Aorta (tissue), 5 donors: ENCODE measurements at regions not wholly inside any gene's neighbourhood (a gene's known extent, or its start where the extent isn't known, plus 50 kb on each side); places are given as distances from the start of the nearest gene placed in this dataset.

Experiments used
- ATAC-seq: fragments of 200-7000 bp; cut with Tn5 transposase; one replicate; pipeline ENCODE4 v1.9.1; 2022; ENCODE audit warnings: moderate library complexity; ENCODE audit not compliant: low FRiP score
- DNase-seq, 2 donors: peaks; one replicate each; pipeline ENCODE4 v3.0.0-alpha.2; 2020
- H3K27ac ChIP-seq, 2 donors: one replicate each; pipeline ENCODE4 v1.5.1; 2013; ENCODE audit warnings: low read length in 2 of 2, mild to moderate bottlenecking in 2 of 2, moderate library complexity in 2 of 2, control low read depth in 1 of 2, inconsistent platforms in 1 of 2, low read depth in 1 of 2
- H3K27me3 ChIP-seq, 2 donors: one replicate each; pipeline ENCODE4 v1.6.1; 2013; ENCODE audit warnings: control low read depth in 1 of 2, low read length in 1 of 2, mild to moderate bottlenecking in 1 of 2, moderate library complexity in 1 of 2; ENCODE audit not compliant: insufficient read depth in 2 of 2, control insufficient read depth in 1 of 2
- H3K36me3 ChIP-seq, 2 donors: one replicate each; pipeline ENCODE4 v1.6.1; 2013; ENCODE audit warnings: control low read depth in 1 of 2, low read length in 1 of 2, mild to moderate bottlenecking in 1 of 2; ENCODE audit not compliant: insufficient read depth in 2 of 2, control insufficient read depth in 1 of 2
- H3K4me1 ChIP-seq, 2 donors: one replicate each; pipeline ENCODE4 v1.6.1; 2013; ENCODE audit warnings: low read length in 2 of 2, control low read depth in 1 of 2, mild to moderate bottlenecking in 1 of 2, moderate library complexity in 1 of 2; ENCODE audit not compliant: insufficient read depth in 2 of 2, control insufficient read depth in 1 of 2
- H3K4me3 ChIP-seq, 2 donors: one replicate each; pipeline ENCODE4 v1.5.1; 2013; ENCODE audit warnings: low read length in 2 of 2, control low read depth in 1 of 2, mild to moderate bottlenecking in 1 of 2
- H3K9me3 ChIP-seq: one replicate; pipeline ENCODE4 v1.6.1; 2013; ENCODE audit warnings: mild to moderate bottlenecking, low read length; ENCODE audit not compliant: control insufficient read depth
- WGBS, 2 donors: extraction: QIAGEN DNeasy Blood & Tissue Kit; methylation state at CpG; one replicate each; pipeline ENCODE4 v1.1.7; 2013; 5-methylcytosine and 5-hydroxymethylcytosine counted together
- intact Hi-C, 2 donors: fragments of 100-400 bp; cut with DNase I; formaldehyde crosslinking; loops; one replicate each; pipeline versions ENCODE4 v1.14.2 to v1.15.0; 2022
- donor health status: healthy with polysubstance abuse.
- donor health status: Bipolar disorder and iron deficiency.
- donor health status: DM: no; HTN: no; CAD: no.
- donor health status: DM: no; HTN: no; CAD: no.
- donor health status: DM: yes; HTN: yes; CAD: no.

DNA sequence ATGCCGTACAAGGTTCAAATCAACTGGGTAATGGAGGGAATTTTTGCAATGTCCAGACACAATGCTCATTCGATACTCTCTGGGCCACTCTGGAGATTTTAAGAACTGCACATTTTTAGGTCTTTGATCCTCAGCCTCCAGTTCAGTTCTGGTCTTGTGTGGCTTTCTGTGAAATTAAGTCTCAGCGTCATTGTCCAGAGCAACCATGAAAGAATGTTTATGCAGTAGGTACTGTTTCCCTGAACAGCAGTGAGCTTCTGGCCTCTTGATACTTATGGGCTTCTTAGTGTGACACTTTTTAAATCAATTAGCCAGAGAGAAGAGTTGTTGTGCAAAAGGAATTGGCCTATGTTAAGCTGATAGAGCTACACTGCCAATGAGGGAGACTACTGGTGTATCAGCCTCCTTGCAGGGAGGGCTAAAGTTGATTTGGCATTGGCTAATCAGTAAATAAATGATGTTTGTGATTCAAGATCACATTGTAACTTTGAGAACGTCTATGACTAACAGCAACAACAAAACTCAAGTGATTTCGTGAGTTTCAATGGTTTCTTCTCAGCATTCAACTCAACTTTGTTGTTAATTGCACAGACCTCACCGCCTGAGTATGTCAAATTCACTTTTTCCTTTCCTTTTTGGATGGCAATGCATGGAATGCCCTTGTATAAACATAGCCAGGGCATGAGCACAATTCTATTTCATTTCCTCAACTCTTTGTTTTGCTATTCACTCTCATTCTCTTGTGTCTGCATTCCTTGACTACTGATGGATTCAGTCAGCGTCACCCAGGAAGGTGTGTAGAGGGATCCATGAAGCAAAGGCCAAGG, 85.1 kb downstream of the GJA1 start:
- H3K4me3 ChIP-seq = no peak overlapping the region
- ATAC-seq (peak; percentile 49), DNase-seq (no peak)
- 10 to 13% methylated on average over 7 of the region's 7 CpGs for WGBS, 2 donors
- no peaks in the 10 kb centered on the region for H3K27me3 ChIP-seq
- peaks cover 5 to 15% of the 10 kb centered on the region in 2 donors for H3K4me1 ChIP-seq
- H3K9me3 ChIP-seq = no peaks in the 10 kb centered on the region
- H3K27ac ChIP-seq = peak overlapping the region; percentile 96 to 97
- no peaks in the 10 kb centered on the region for H3K36me3 ChIP-seq
- intact Hi-C loops = loop anchor here in 1 of 2 donors (5.0 kb wide), 1 partner anchor 83 kb away; the partner anchor contains the start of gene GJA1

DNA sequence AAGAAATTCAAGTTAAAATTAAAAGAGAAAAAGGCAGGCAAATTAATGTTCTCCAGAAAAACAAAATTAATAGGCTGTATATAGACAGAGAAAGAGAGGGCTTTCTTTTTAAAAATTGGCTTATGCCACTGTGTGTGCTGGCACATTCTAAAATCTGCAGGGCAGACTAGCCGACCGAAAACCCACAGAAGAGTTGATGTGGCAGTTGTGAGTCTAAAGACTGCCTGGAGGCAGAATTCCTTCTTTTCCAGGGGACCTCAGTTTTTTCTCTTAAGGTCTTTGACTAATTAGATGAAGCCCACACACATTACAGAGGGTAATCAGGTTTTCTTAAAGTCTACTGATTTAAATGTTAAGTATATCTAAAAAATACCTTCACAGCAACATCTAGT, 85.7 kb downstream of the GJA1 start:
- intact Hi-C loops = loop anchor here in 1 of 2 donors (5.0 kb wide), 1 partner anchor 84 kb away; the partner anchor contains the start of gene GJA1
- no peak for ATAC-seq
- no peaks in the 10 kb centered on the region for H3K27me3 ChIP-seq
- H3K36me3 ChIP-seq = no peaks in the 10 kb centered on the region
- 4 to 6% methylated on average over 2 of the region's 2 CpGs for WGBS, 2 donors
- peaks cover 5 to 15% of the 10 kb centered on the region in 2 donors for H3K4me1 ChIP-seq
- H3K4me3 ChIP-seq = no peak overlapping the region
- DNase-seq = no peak
- H3K9me3 ChIP-seq = no peaks in the 10 kb centered on the region
- H3K27ac ChIP-seq = peak overlapping the region; percentile 96 to 97

DNA sequence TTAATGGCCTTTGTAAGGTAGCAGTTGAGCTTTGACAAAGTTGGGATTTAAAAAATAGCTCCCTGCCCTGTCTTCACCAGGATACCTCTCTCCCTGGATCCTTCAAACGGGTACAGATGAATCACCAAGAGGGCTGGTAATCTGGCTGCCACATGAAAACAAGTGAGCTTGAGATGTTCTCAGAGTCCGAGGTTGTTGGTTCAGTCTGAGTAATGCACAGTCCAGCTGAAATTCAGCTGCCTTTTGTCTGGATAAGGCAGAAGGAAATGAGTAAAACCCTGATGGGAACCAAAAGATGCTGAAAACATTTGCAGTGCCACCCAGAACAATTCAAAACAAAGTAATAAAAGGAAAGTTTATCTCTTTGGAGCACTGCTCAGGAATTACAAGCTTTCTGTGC, 86.8 kb downstream of the GJA1 start:
- H3K27ac ChIP-seq = peak overlapping the region; percentile 96 to 100
- H3K9me3 ChIP-seq = no peaks in the 10 kb centered on the region
- 1 to 6% methylated on average over 2 of the region's 2 CpGs for WGBS, 2 donors
- no peak overlapping the region for H3K4me3 ChIP-seq
- DNase-seq (no peak), ATAC-seq (peak; percentile 85)
- H3K27me3 ChIP-seq = no peaks in the 10 kb centered on the region
- H3K4me1 ChIP-seq = peaks cover 5 to 15% of the 10 kb centered on the region in 2 donors
- intact Hi-C loops = loop anchor here in 1 of 2 donors (5.0 kb wide), 1 partner anchor 85 kb away; the partner anchor contains the start of gene GJA1
- no peaks in the 10 kb centered on the region for H3K36me3 ChIP-seq

GRCh38 chr6:121522771-121523386, 87.4 kb downstream of the GJA1 start:
- 10 to 14% methylated on average over 3 of the region's 3 CpGs for WGBS, 2 donors
- Histone ChIP-seq H3K9me3 (no peaks in the 10 kb centered on the region), H3K4me3 (no peak overlapping the region), H3K27me3 (no peaks in the 10 kb centered on the region), H3K27ac (peak overlapping the region; percentile 96 to 100), H3K36me3 (no peaks in the 10 kb centered on the region), H3K4me1 (peaks cover 5 to 15% of the 10 kb centered on the region in 2 donors)
- intact Hi-C loops = loop anchor here in 1 of 2 donors (5.0 kb wide), 1 partner anchor 86 kb away; the partner anchor contains the start of gene GJA1
- ATAC-seq (peak; percentile 25), DNase-seq (no peak)

DNA sequence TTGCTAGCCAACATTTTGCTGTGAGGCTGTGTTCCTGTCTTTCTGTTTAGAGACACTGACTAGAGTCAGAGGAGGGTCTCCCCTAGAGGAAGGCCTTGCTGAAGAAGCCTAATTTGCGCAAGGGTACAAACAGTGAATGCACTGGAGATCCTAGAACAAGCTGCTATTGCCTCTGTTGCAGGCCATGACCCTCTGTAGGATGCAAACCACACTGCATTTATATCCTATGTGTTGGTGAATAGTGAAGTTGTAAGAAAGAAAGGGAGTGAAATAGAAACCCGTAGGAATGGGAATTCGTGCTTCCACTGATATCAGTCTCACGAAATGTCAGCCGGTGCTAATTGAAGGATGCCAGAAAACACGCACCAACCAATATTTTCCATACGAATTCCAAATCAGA, 88.2 kb downstream of the GJA1 start:
- H3K36me3 ChIP-seq = no peaks in the 10 kb centered on the region
- no peak overlapping the region for H3K4me3 ChIP-seq
- intact Hi-C loops = loop anchor here in 1 of 2 donors (5.0 kb wide), 1 partner anchor 86 kb away; the partner anchor contains the start of gene GJA1
- DNase-seq = no peak
- H3K27me3 ChIP-seq = no peaks in the 10 kb centered on the region
- WGBS, 2 donors = 31 to 35% methylated on average over 7 of the region's 7 CpGs
- H3K4me1 ChIP-seq = peaks cover 5 to 15% of the 10 kb centered on the region in 2 donors
- H3K9me3 ChIP-seq = no peaks in the 10 kb centered on the region
- ATAC-seq = no peak
- peak overlapping the region; percentile 93 to 96 for H3K27ac ChIP-seq

DNA sequence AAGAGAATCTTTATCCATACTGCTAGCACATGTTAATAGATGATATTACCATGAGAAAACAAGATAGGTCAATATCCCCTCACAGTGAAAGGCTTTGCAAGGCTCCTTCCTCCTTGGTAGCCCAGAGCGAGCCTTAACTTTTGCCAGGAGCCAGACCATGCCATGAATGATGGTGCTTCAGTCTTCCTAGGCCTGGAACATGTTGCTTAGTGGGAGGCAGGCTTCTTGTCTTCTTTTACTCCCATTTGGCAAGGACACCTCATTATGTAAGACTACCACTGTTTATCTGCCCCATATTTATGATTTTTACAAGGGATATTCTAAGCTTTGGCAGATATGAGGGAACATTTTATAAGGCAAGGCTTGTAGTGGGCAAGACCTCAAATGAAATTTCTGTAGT, 90.8 kb downstream of the GJA1 start:
- H3K9me3 ChIP-seq = no peaks in the 10 kb centered on the region
- intact Hi-C loops = no loop called here
- H3K27ac ChIP-seq = peak overlapping the region in 1 of 2 donors; percentile 57
- H3K27me3 ChIP-seq = no peaks in the 10 kb centered on the region
- 86 to 94% methylated on average over 1 of the region's 1 CpG for WGBS, 2 donors
- H3K4me3 ChIP-seq = no peak overlapping the region
- DNase-seq (no peak), ATAC-seq (no peak)
- no peaks in the 10 kb centered on the region for H3K36me3 ChIP-seq
- peaks cover 5 to 15% of the 10 kb centered on the region in 2 donors for H3K4me1 ChIP-seq

DNA sequence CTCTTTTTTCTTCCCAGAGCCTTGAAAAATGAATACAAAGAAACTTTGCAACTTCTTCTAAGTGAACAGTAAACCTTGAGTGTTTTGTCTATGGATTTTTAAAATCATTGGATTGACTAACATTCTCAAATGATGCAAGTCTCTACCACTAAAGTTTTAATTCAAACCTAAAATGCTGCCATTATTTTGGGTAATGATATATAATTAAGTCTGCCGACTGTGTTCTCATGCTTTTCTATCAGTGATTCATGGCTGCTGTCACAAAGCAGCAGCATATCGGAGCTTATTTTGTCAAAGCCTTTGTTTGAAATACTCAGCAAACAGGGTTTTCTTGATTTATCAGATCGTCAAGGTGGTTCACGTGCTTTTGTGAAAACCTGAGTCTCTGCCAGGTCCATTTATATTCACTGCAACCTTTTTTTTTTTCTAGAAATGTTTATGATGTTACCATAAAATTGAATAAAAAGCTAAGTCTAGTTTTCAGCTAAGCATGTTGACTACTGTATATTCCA, 96.3 kb downstream of the GJA1 start:
- DNase-seq (no peak), ATAC-seq (no peak)
- H3K27ac ChIP-seq = no peak overlapping the region
- no peaks in the 10 kb centered on the region for H3K9me3 ChIP-seq
- H3K4me1 ChIP-seq = peaks cover 0 to 4% of the 10 kb centered on the region in 2 donors
- H3K4me3 ChIP-seq = no peak overlapping the region
- 17 to 21% methylated on average over 4 of the region's 4 CpGs for WGBS, 2 donors
- intact Hi-C loops = no loop called here
- no peaks in the 10 kb centered on the region for H3K27me3 ChIP-seq
- no peaks in the 10 kb centered on the region for H3K36me3 ChIP-seq

DNA sequence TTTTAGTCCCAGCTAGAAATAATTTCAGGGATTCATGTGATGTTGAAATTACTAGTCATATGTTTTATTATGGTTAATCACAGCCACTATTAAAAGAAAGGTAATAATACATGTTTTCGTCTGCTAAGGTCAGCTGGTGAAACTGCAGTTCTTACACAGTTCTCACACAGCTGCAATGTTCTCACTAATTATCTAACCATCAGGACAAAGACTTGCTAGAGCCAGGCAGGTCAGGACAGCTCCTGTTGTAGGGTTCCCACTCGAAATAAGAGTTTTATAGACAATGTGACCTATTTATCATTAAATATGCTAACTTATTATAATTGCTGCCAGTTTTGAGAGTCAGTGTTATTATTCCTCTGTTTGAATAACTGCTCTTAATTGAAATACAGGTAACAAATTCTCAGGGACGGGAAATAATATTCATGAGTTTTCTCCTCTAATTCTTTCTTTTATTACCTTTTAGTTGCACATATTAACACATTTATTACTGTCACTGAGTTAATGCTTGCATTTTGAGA, 97.9 kb downstream of the GJA1 start:
- no peaks in the 10 kb centered on the region for H3K9me3 ChIP-seq
- no peak overlapping the region for H3K4me3 ChIP-seq
- no peak for ATAC-seq
- H3K4me1 ChIP-seq = peaks cover 0 to 4% of the 10 kb centered on the region in 2 donors
- intact Hi-C loops = no loop called here
- no peak for DNase-seq
- no peaks in the 10 kb centered on the region for H3K27me3 ChIP-seq
- no peaks in the 10 kb centered on the region for H3K36me3 ChIP-seq
- no peak overlapping the region for H3K27ac ChIP-seq
- 71 to 75% methylated on average over 3 of the region's 3 CpGs for WGBS, 2 donors
